Hepatocyte (in vitro differentiated cells): ENCODE measurements at regions not wholly inside any gene's neighbourhood (a gene's known extent, or its start where the extent isn't known, plus 50 kb on each side); places are given as distances from the start of the nearest gene placed in this dataset.

Experiments used
- CTCF ChIP-seq: fragments of 200-600 bp; sonication (generic); IDR thresholded peaks from 2 replicates; pipeline ENCODE4 v1.5.1; 2016; ENCODE audit warnings: antibody characterized with exemption, mild to moderate bottlenecking; ENCODE audit not compliant: poor library complexity
- EZH2phosphoT487 ChIP-seq: fragments of 200-600 bp; sonication (generic); IDR thresholded peaks from one replicate; pipeline ENCODE4 v1.6.1; 2018; ENCODE audit warnings: antibody characterized with exemption, mild to moderate bottlenecking, low read depth, moderate library complexity; ENCODE audit not compliant: unreplicated experiment, severe bottlenecking

- TF ChIP-seq CTCF (no peak), EZH2phosphoT487 (no peak)
These were observed 677.6 kb downstream of the UQCRFS1 start for GRCh38 chr19:28535352-28535775.
